ENCODE measurements at regions not wholly inside any gene's neighbourhood (a gene's known extent, or its start where the extent isn't known, plus 50 kb on each side); places are given as distances from the start of the nearest gene placed in this dataset.

DNA sequence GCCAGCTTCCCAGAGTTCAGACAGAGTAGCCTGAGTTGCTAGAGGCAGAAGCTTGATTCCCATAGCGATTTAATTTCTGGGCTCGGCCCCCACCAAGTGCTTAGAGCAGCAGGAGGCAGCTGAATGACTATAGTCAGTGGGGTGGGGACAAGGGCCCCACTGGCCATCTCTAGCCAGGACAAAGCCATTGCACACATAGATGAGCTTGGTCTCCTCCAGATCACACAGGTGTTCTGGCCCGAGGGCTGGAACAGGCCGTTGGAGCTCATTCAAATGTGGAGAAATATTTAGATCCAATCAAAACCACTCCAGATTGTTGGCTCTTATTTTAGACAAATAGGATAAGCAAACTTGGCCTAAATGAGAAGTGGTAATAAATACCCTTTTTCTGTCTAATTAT lies 287.3 kb upstream of the NCKAP5 start:
- no peak for FAIRE-seq
- WGBS (ENCODE audit: insufficient coverage, low coverage, missing lambda C conversion rate), result 0% methylated on average over 4 of the region's 4 CpGs
- intact Hi-C loops (cut with micrococcal nuclease), result no loop called here
- no peaks in the 10 kb centered on the region for H3K9me1 ChIP-seq (ENCODE audit: control insufficient read depth, insufficient read depth, low read length)
- no peaks in the 10 kb centered on the region for H4K20me1 ChIP-seq (replicated peaks; ENCODE audit: control insufficient read depth, insufficient read depth, low read length)
- CTCF ChIA-PET (ENCODE audit: low intra/inter-chr PET ratio), result no interaction called here
- H3K4me2 ChIP-seq (ENCODE audit: insufficient read depth, low read length), result no peak overlapping the region
- in situ Hi-C loops (cut with MboI), result no loop called here
- no peak for ATAC-seq
- no peaks in the 10 kb centered on the region for H3K4me1 ChIP-seq (replicated peaks in 1 of 2; ENCODE audit: control insufficient read depth in 2 of 2, insufficient read depth in 2 of 2, low read length in 2 of 2)
- POLR2A ChIA-PET, result interaction anchor here (0.6 to 0.7 kb wide), 2 partner anchors 118 to 541 kb away, joined by 3 to 4 read pairs; no protein-coding TSS in a partner anchor
- H3K9ac ChIP-seq (ENCODE audit: insufficient read depth in 1 of 2, low read depth in 2 of 2, low read length in 2 of 2), result no peak overlapping the region
- no peaks in the 10 kb centered on the region for H3K9me3 ChIP-seq (replicated peaks; ENCODE audit: control insufficient read depth, insufficient read depth, low read depth, low read length)
- H3K27ac ChIP-seq (ENCODE audit: extremely low read depth, low read depth, low read length), result no peak overlapping the region
- BruUV-seq (replicated peaks), result no TSS peak
- no peaks in the 10 kb centered on the region for H3K79me2 ChIP-seq (ENCODE audit: control insufficient read depth, insufficient read depth, low read length)
- H3K27me3 ChIP-seq (ENCODE audit: control insufficient read depth in 2 of 2, insufficient read depth in 2 of 2, low read length in 2 of 2), result no peaks in the 10 kb centered on the region
- H2AFZ ChIP-seq (ENCODE audit: low read depth, low read length), result no peak overlapping the region
- no peak for DNase-seq (ENCODE audit: extremely low read depth in 1 of 4, low spot score in 3 of 4)
- no peak overlapping the region for H3K4me3 ChIP-seq
- no peaks in the 10 kb centered on the region for H3K36me3 ChIP-seq (ENCODE audit: control insufficient read depth, insufficient read depth, low read length)
- no peak for TF ChIP-seq MYNN (IDR thresholded peaks at IDR 0.05)
- no peak for TF ChIP-seq MYNN (CRISPR knock-in tag; IDR thresholded peaks at IDR 0.05)
- no peak for TF ChIP-seq RUNX1 (IDR thresholded peaks at IDR 0.05; ENCODE audit: low read depth)
- TF ChIP-seq, protein P1, sequence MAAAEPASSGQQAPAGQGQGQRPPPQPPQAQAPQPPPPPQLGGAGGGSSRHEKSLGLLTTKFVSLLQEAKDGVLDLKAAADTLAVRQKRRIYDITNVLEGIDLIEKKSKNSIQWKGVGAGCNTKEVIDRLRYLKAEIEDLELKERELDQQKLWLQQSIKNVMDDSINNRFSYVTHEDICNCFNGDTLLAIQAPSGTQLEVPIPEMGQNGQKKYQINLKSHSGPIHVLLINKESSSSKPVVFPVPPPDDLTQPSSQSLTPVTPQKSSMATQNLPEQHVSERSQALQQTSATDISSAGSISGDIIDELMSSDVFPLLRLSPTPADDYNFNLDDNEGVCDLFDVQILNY (CRISPR knock-in tag; IDR thresholded peaks at IDR 0.05), result no peak
- TF ChIP-seq POLR3G (IDR thresholded peaks at IDR 0.05; ENCODE audit: extremely low read depth, insufficient read length, insufficient replicate concordance), result no peak
- TF ChIP-seq, protein P2, sequence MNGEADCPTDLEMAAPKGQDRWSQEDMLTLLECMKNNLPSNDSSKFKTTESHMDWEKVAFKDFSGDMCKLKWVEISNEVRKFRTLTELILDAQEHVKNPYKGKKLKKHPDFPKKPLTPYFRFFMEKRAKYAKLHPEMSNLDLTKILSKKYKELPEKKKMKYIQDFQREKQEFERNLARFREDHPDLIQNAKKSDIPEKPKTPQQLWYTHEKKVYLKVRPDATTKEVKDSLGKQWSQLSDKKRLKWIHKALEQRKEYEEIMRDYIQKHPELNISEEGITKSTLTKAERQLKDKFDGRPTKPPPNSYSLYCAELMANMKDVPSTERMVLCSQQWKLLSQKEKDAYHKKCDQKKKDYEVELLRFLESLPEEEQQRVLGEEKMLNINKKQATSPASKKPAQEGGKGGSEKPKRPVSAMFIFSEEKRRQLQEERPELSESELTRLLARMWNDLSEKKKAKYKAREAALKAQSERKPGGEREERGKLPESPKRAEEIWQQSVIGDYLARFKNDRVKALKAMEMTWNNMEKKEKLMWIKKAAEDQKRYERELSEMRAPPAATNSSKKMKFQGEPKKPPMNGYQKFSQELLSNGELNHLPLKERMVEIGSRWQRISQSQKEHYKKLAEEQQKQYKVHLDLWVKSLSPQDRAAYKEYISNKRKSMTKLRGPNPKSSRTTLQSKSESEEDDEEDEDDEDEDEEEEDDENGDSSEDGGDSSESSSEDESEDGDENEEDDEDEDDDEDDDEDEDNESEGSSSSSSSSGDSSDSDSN (IDR thresholded peaks at IDR 0.05; ENCODE audit: borderline replicate concordance in 1 of 2, low read depth in 2 of 2, low read length in 2 of 2), result no peak
- TF ChIP-seq SOX6 (IDR thresholded peaks at IDR 0.05), result no peak
- TF ChIP-seq, protein P3, sequence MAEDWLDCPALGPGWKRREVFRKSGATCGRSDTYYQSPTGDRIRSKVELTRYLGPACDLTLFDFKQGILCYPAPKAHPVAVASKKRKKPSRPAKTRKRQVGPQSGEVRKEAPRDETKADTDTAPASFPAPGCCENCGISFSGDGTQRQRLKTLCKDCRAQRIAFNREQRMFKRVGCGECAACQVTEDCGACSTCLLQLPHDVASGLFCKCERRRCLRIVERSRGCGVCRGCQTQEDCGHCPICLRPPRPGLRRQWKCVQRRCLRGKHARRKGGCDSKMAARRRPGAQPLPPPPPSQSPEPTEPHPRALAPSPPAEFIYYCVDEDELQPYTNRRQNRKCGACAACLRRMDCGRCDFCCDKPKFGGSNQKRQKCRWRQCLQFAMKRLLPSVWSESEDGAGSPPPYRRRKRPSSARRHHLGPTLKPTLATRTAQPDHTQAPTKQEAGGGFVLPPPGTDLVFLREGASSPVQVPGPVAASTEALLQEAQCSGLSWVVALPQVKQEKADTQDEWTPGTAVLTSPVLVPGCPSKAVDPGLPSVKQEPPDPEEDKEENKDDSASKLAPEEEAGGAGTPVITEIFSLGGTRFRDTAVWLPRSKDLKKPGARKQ (CRISPR knock-in tag; IDR thresholded peaks at IDR 0.05), result no peak
- no peak for TF ChIP-seq CTBP1 (IDR thresholded peaks at IDR 0.05; ENCODE audit: borderline replicate concordance)
- TF ChIP-seq, protein P4, sequence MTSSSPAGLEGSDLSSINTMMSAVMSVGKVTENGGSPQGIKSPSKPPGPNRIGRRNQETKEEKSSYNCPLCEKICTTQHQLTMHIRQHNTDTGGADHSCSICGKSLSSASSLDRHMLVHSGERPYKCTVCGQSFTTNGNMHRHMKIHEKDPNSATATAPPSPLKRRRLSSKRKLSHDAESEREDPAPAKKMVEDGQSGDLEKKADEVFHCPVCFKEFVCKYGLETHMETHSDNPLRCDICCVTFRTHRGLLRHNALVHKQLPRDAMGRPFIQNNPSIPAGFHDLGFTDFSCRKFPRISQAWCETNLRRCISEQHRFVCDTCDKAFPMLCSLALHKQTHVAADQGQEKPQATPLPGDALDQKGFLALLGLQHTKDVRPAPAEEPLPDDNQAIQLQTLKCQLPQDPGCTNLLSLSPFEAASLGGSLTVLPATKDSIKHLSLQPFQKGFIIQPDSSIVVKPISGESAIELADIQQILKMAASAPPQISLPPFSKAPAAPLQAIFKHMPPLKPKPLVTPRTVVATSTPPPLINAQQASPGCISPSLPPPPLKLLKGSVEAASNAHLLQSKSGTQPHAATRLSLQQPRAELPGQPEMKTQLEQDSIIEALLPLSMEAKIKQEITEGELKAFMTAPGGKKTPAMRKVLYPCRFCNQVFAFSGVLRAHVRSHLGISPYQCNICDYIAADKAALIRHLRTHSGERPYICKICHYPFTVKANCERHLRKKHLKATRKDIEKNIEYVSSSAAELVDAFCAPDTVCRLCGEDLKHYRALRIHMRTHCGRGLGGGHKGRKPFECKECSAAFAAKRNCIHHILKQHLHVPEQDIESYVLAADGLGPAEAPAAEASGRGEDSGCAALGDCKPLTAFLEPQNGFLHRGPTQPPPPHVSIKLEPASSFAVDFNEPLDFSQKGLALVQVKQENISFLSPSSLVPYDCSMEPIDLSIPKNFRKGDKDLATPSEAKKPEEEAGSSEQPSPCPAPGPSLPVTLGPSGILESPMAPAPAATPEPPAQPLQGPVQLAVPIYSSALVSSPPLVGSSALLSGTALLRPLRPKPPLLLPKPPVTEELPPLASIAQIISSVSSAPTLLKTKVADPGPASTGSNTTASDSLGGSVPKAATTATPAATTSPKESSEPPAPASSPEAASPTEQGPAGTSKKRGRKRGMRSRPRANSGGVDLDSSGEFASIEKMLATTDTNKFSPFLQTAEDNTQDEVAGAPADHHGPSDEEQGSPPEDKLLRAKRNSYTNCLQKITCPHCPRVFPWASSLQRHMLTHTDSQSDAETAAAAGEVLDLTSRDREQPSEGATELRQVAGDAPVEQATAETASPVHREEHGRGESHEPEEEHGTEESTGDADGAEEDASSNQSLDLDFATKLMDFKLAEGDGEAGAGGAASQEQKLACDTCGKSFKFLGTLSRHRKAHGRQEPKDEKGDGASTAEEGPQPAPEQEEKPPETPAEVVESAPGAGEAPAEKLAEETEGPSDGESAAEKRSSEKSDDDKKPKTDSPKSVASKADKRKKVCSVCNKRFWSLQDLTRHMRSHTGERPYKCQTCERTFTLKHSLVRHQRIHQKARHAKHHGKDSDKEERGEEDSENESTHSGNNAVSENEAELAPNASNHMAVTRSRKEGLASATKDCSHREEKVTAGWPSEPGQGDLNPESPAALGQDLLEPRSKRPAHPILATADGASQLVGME (CRISPR knock-in tag; IDR thresholded peaks at IDR 0.05), result no peak
- TF ChIP-seq ZNF699 (CRISPR knock-in tag; IDR thresholded peaks at IDR 0.05; ENCODE audit: insufficient replicate concordance), result no peak
- TF ChIP-seq PCBP2 (IDR thresholded peaks at IDR 0.05; ENCODE audit: low read depth, low read length, poor library complexity, severe bottlenecking), result no peak
- no peak for TF ChIP-seq HMG20A (CRISPR knock-in tag; conservative IDR thresholded peaks at IDR 0.05)
- no peak for TF ChIP-seq NR2F6 (CRISPR knock-in tag; IDR thresholded peaks at IDR 0.05)
